GM12878 (cell line): ENCODE measurements at regions not wholly inside any gene's neighbourhood (a gene's known extent, or its start where the extent isn't known, plus 50 kb on each side); places are given as distances from the start of the nearest gene placed in this dataset.

Experiments
- ATAC-seq: fragments of 200-7000 bp; cut with Tn5 transposase; 3 replicates; pipeline ENCODE4 v1.9.1; 2020; ENCODE audit warnings: mild to moderate bottlenecking, moderate library complexity
- BruUV-seq: library from RNA; stranded (reverse); fragments of 400-500 nt; replicated peaks from 2 replicates; lab custom pipeline; 2021; lab: Mats Ljungman, UMichigan
- CTCF ChIA-PET: fragments of 300-600 bp; sonication (Branson Sonifier 250); formaldehyde crosslinking; extraction: SDS; loops from one replicate; lab custom pipeline; 2021; ENCODE audit warnings: inconsistent platforms; lab: Yijun Ruan, JAX
- POLR2A ChIA-PET: fragments of 350-600 bp; formaldehyde crosslinking; extraction: SDS; loops from one replicate; lab custom pipeline; 2021; ENCODE audit warnings: inconsistent platforms; lab: Charles Lee
- RAD21 ChIA-PET: fragments of 300-600 bp; sonication (Branson Sonifier 250); formaldehyde crosslinking; loops from one replicate; lab custom pipeline; 2023; ENCODE audit warnings: antibody characterized with exemption; ENCODE audit not compliant: unreplicated experiment; lab: Charles Lee
- SMC1A ChIA-PET: fragments of 300-600 bp; sonication (Branson Sonifier 250); formaldehyde crosslinking; loops from one replicate; lab custom pipeline; 2023; ENCODE audit not compliant: unreplicated experiment, uncharacterized antibody; lab: Charles Lee
- DNase-seq: peaks from one replicate; pipeline ENCODE4 v3.0.0-alpha.2; 2011; ENCODE audit warnings: low read depth, low spot score
- FAIRE-seq: peaks from 3 replicates; lab custom pipeline; 2011; peaks lifted over from hg19 to GRCh38; lab: Jason Lieb, UNC
- H2AFZ ChIP-seq: 2 replicates; pipeline ENCODE4 v1.6.0; 2011; ENCODE audit warnings: low read depth, low read length, control low read depth; ENCODE audit not compliant: control insufficient read depth
- H3K27ac ChIP-seq: 2 replicates; pipeline ENCODE4 v1.5.1; 2011; ENCODE audit warnings: control low read depth; ENCODE audit not compliant: control insufficient read depth, insufficient read depth
- H3K27me3 ChIP-seq, 2 experiments: replicated peaks in 1 of 2; 2 replicates each; pipeline versions ENCODE4 v1.6.0 to v1.6.1; 2011; ENCODE audit warnings: low read length in 1 of 2; ENCODE audit not compliant: control insufficient read depth in 2 of 2, insufficient read depth in 2 of 2
- H3K36me3 ChIP-seq, 2 experiments: 2 replicates each; pipeline ENCODE4 v1.5.1; 2011; ENCODE audit warnings: low read length in 1 of 2; ENCODE audit not compliant: control insufficient read depth in 2 of 2, insufficient read depth in 2 of 2
- H3K4me1 ChIP-seq: 2 replicates; pipeline ENCODE4 v1.6.1; 2011; ENCODE audit warnings: mild to moderate bottlenecking, low read length, moderate library complexity, mixed read lengths; ENCODE audit not compliant: control insufficient read depth, insufficient read depth
- H3K4me2 ChIP-seq: 2 replicates; pipeline ENCODE4 v1.6.0; 2011; ENCODE audit warnings: control low read depth; ENCODE audit not compliant: control insufficient read depth, insufficient read depth
- H3K4me3 ChIP-seq: fragments of 200-600 bp; sonication (generic); 2 replicates; pipeline ENCODE4 v1.5.1; 2016
- H3K79me2 ChIP-seq: 2 replicates; pipeline ENCODE4 v1.6.0; 2011; ENCODE audit warnings: low read length; ENCODE audit not compliant: control insufficient read depth, insufficient read depth
- H3K9ac ChIP-seq: 2 replicates; pipeline ENCODE4 v1.8.0; 2011; ENCODE audit warnings: low read length, control low read depth, mixed read lengths; ENCODE audit not compliant: control insufficient read depth, insufficient read depth
- H3K9me3 ChIP-seq: replicated peaks from 3 replicates; pipeline ENCODE4 v1.5.1; 2011; ENCODE audit warnings: mild to moderate bottlenecking, low read length; ENCODE audit not compliant: control insufficient read depth, insufficient read depth
- H4K20me1 ChIP-seq: 2 replicates; pipeline ENCODE4 v1.6.0; 2011; ENCODE audit not compliant: control insufficient read depth, insufficient read depth
- ATF7 ChIP-seq: fragments of 450-650 bp; IDR thresholded peaks from 2 replicates; pipeline ENCODE4 v1.6.1; 2016; ENCODE audit warnings: low read depth, mild to moderate bottlenecking
- CEBPB ChIP-seq, 2 experiments: fragments of 150-350 bp in 1 of 2; IDR thresholded peaks; 2 replicates each; pipeline ENCODE4 v1.6.1; 2012 to 2014; ENCODE audit warnings: low read depth in 2 of 2, low read length in 2 of 2, borderline replicate concordance in 1 of 2, inconsistent platforms in 1 of 2
- HDGF ChIP-seq: fragments of 450-650 bp; IDR thresholded peaks from 2 replicates; pipeline ENCODE4 v1.6.1; 2016; ENCODE audit warnings: antibody characterized with exemption
- MAX ChIP-seq: IDR thresholded peaks from 2 replicates; pipeline ENCODE4 v1.6.1; 2012; ENCODE audit warnings: low read depth, low read length, improper control_type of control experiment
- MLLT1 ChIP-seq: fragments of 450-650 bp; IDR thresholded peaks from 2 replicates; pipeline ENCODE4 v1.6.1; 2016; ENCODE audit warnings: mild to moderate bottlenecking
- NFIC ChIP-seq: IDR thresholded peaks from 2 replicates; pipeline ENCODE4 v1.6.1; 2012; ENCODE audit warnings: low read depth, mild to moderate bottlenecking, inconsistent platforms, low read length, moderate library complexity
- POU2F2 ChIP-seq: IDR thresholded peaks from 3 replicates; pipeline ENCODE4 v1.6.1; 2011; ENCODE audit warnings: low read depth, mild to moderate bottlenecking, low read length, borderline replicate concordance
- ZNF274 ChIP-seq: IDR thresholded peaks from one replicate; pipeline ENCODE4 v1.8.0; 2011; ENCODE audit not compliant: insufficient read length, insufficient read depth
- WGBS: methylation state at CpG from one replicate; pipeline ENCODE4 v1.1.6; 2016; ENCODE audit warnings: low lambda C conversion rate; ENCODE audit not compliant: insufficient replicate concordance, insufficient coverage; ENCODE audit errors: missing lambda C conversion rate; 5-methylcytosine and 5-hydroxymethylcytosine counted together
- in situ Hi-C: fragments of 300-500 bp; cut with MboI; formaldehyde crosslinking; loops from 9 replicates; pipeline ENCODE4 v1.14.3; 2018; ENCODE audit warnings: mixed read lengths
- intact Hi-C: fragments of 100-400 bp; cut with micrococcal nuclease; formaldehyde crosslinking; loops from one replicate; pipeline ENCODE4 v1.14.2; 2022; ENCODE audit not compliant: unreplicated experiment

GRCh38 chr22:48566741-48567140, 1260.9 kb downstream of the BRD1 start:
- Histone ChIP-seq H3K9me3 (no peaks in the 10 kb centered on the region; the same call in 2 of the 3 replicates), H3K27ac (no peak overlapping the region), H3K27me3 (no peaks in the 10 kb centered on the region), H4K20me1 (no peaks in the 10 kb centered on the region), H3K79me2 (no peaks in the 10 kb centered on the region), H3K36me3 (no peaks in the 10 kb centered on the region), H3K4me1 (no peaks in the 10 kb centered on the region), H3K4me3 (no peak overlapping the region)
- DNase-seq: no peak
- in situ Hi-C loops: no loop called here
- POLR2A ChIA-PET: no interaction called here
- BruUV-seq: no TSS peak
- TF ChIP-seq ZNF274: no peak
- TF ChIP-seq CEBPB (IDR thresholded peaks at IDR 0.05; ENCODE audit: borderline replicate concordance in 1 of 2, low read depth in 2 of 2, low read length in 2 of 2): no peak
- TF ChIP-seq, all 136 proteins: peak for 0
- intact Hi-C loops: no loop called here
- WGBS: 4% methylated on average over 13 of the region's 13 CpGs
- ChIA-PET RAD21 (no interaction called here), SMC1A (no interaction called here), CTCF (no interaction called here)
- no peak for FAIRE-seq
- H3K4me2 ChIP-seq: no peak overlapping the region
- no peak for ATAC-seq
- no peak overlapping the region for H3K9ac ChIP-seq
- H2AFZ ChIP-seq: no peak overlapping the region

- no peak overlapping the region for H3K9ac ChIP-seq
- RAD21 ChIA-PET: no interaction called here
- H3K27ac ChIP-seq: no peak overlapping the region
- no peaks in the 10 kb centered on the region for H4K20me1 ChIP-seq
- TF ChIP-seq MAX: no peak
- no peak for TF ChIP-seq POU2F2
- TF ChIP-seq NFIC: no peak
- no peak for TF ChIP-seq ATF7
- TF ChIP-seq MLLT1: no peak
- TF ChIP-seq HDGF: no peak
- TF ChIP-seq, all 136 proteins: peak for 0
- H2AFZ ChIP-seq: no peak overlapping the region
- no peaks in the 10 kb centered on the region; the same call in 2 of the 3 replicates for H3K9me3 ChIP-seq
- H3K4me2 ChIP-seq: no peak overlapping the region
- no peak overlapping the region for H3K4me3 ChIP-seq
- ChIA-PET CTCF (no interaction called here), SMC1A (no interaction called here), POLR2A (no interaction called here)
- in situ Hi-C loops: no loop called here
- 2% methylated on average over 3 of the region's 3 CpGs for WGBS
- H3K36me3 ChIP-seq: no peaks in the 10 kb centered on the region
- intact Hi-C loops: no loop called here
- H3K79me2 ChIP-seq: no peaks in the 10 kb centered on the region
- DNase-seq (no peak), ATAC-seq (no peak), FAIRE-seq (no peak)
- no peaks in the 10 kb centered on the region for H3K27me3 ChIP-seq
- BruUV-seq: no TSS peak
- H3K4me1 ChIP-seq: no peaks in the 10 kb centered on the region
These were observed 1261.7 kb downstream of the BRD1 start for GRCh38 chr22:48565901-48566501.
